ENCODE measurements at regions not wholly inside any gene's neighbourhood (a gene's known extent, or its start where the extent isn't known, plus 50 kb on each side); places are given as distances from the start of the nearest gene placed in this dataset.

- no peak for TF ChIP-seq EZH2 (IDR thresholded peaks at IDR 0.05; ENCODE audit: low read depth, unreplicated experiment)
- no peak for TF ChIP-seq REST (IDR thresholded peaks at IDR 0.05; ENCODE audit: unreplicated experiment)
These were observed 851.8 kb downstream of the BRD1 start for GRCh38 chr22:48975886-48976285.

All from GM23338 (cell line).